Coronary artery (tissue), 2 donors: ENCODE measurements at regions not wholly inside any gene's neighbourhood (a gene's known extent, or its start where the extent isn't known, plus 50 kb on each side); places are given as distances from the start of the nearest gene placed in this dataset.

Experiments used
- DNase-seq: peaks from one replicate; pipeline ENCODE4 v3.0.0-alpha.2; 2017; ENCODE audit warnings: low spot score
- H3K27ac ChIP-seq, 2 donors: fragments of 200-600 bp; sonication (generic); one replicate each; pipeline ENCODE4 v1.5.1; 2016 to 2019
- H3K4me3 ChIP-seq: fragments of 200-600 bp; sonication (generic); 2 replicates; pipeline ENCODE4 v1.5.1; 2016; ENCODE audit warnings: mild to moderate bottlenecking, moderate library complexity
- CTCF ChIP-seq: fragments of 200-600 bp; sonication (generic); IDR thresholded peaks from one replicate; pipeline ENCODE4 v1.5.1; 2019; ENCODE audit warnings: antibody characterized with exemption

GRCh38 chr15:63449731-63450130 is 54.7 kb upstream of the USP3 start:
- TF ChIP-seq CTCF = no peak
- no peak for DNase-seq
- H3K4me3 ChIP-seq = no peak overlapping the region
- no peak overlapping the region for H3K27ac ChIP-seq

GRCh38 chr15:63450884-63451225 is 53.5 kb upstream of the USP3 start:
- H3K27ac ChIP-seq = no peak overlapping the region
- TF ChIP-seq CTCF = no peak
- no peak overlapping the region for H3K4me3 ChIP-seq
- no peak for DNase-seq

- no peak for TF ChIP-seq CTCF
- no peak for DNase-seq
- Histone ChIP-seq H3K4me3 (no peak overlapping the region), H3K27ac (no peak overlapping the region)
Observed at GRCh38 chr15:63451671-63452315, 52.6 kb upstream of the USP3 start.

GRCh38 chr15:63452552-63453136 is 51.7 kb upstream of the USP3 start:
- no peak for TF ChIP-seq CTCF
- H3K27ac ChIP-seq = no peak overlapping the region
- no peak for DNase-seq
- no peak overlapping the region for H3K4me3 ChIP-seq

- DNase-seq = no peak
- TF ChIP-seq CTCF = no peak
- Histone ChIP-seq H3K27ac (no peak overlapping the region), H3K4me3 (no peak overlapping the region)
Observed at GRCh38 chr15:63453186-63453905, 51.0 kb upstream of the USP3 start.

- TF ChIP-seq CTCF = no peak
- Histone ChIP-seq H3K27ac (no peak overlapping the region), H3K4me3 (no peak overlapping the region)
- no peak for DNase-seq
Observed at GRCh38 chr15:63454503-63455211, 49.7 kb upstream of the USP3 start.
